Natural killer cell (primary cell): ENCODE measurements at regions not wholly inside any gene's neighbourhood (a gene's known extent, or its start where the extent isn't known, plus 50 kb on each side); places are given as distances from the start of the nearest gene placed in this dataset.

ENCODE experiments used
- ATAC-seq, 3 donors: fragments of 150-1000 bp in 2 of 3; fragments of 200-7000 bp in 1 of 3; cut with Tn5 transposase; 1 replicate in 1 of 3; 2 replicates in 2 of 3; pipeline ENCODE4 v1.10.0; 2021; ENCODE audit warnings: mild to moderate bottlenecking in 2 of 3, moderate library complexity in 2 of 3
- DNase-seq, 2 donors: peaks; one replicate each; pipeline versions ENCODE4 v3.0.0 to v3.0.0-alpha.2; 2013 to 2021; ENCODE audit warnings: mixed read lengths in 1 of 2
- H3K27ac ChIP-seq: one replicate; pipeline ENCODE4 v1.5.1; 2013; ENCODE audit warnings: mild to moderate bottlenecking, low read length
- H3K27me3 ChIP-seq: one replicate; pipeline ENCODE4 v1.6.1; 2013; ENCODE audit warnings: low read length; ENCODE audit not compliant: control insufficient read depth, insufficient read depth
- H3K36me3 ChIP-seq: one replicate; pipeline ENCODE4 v1.6.1; 2013; ENCODE audit warnings: low read length; ENCODE audit not compliant: control insufficient read depth, insufficient read depth
- H3K4me1 ChIP-seq: one replicate; pipeline ENCODE4 v1.6.1; 2013; ENCODE audit warnings: low read length; ENCODE audit not compliant: control insufficient read depth, insufficient read depth
- H3K4me3 ChIP-seq: one replicate; pipeline ENCODE4 v1.5.1; 2013; ENCODE audit warnings: low read length
- H3K9me3 ChIP-seq: one replicate; pipeline ENCODE4 v1.6.1; 2013; ENCODE audit warnings: low read length; ENCODE audit not compliant: control insufficient read depth, insufficient read depth
- H3K27ac Mint-ChIP-seq, 2 donors: one replicate each; pipeline ENCODE4 v1.8.0; 2022; ENCODE audit warnings: mild to moderate bottlenecking in 2 of 2, mixed read lengths in 2 of 2, moderate library complexity in 1 of 2
- H3K27me3 Mint-ChIP-seq, 2 donors: one replicate each; pipeline ENCODE4 v1.8.0; 2022; ENCODE audit warnings: low read depth in 2 of 2, mixed read lengths in 2 of 2
- H3K36me3 Mint-ChIP-seq: one replicate; pipeline ENCODE4 v1.8.0; 2022; ENCODE audit warnings: mixed read lengths
- H3K4me1 Mint-ChIP-seq, 2 donors: one replicate each; pipeline ENCODE4 v1.8.0; 2022; ENCODE audit warnings: mixed read lengths in 2 of 2
- H3K4me3 Mint-ChIP-seq: one replicate; pipeline ENCODE4 v1.8.0; 2022; ENCODE audit warnings: mild to moderate bottlenecking, moderate library complexity, mixed read lengths
- H3K9me3 Mint-ChIP-seq, 2 donors: one replicate each; pipeline ENCODE4 v1.8.0; 2022; ENCODE audit warnings: mixed read lengths in 2 of 2
- WGBS: methylation state at CpG from one replicate; pipeline ENCODE4 v1.1.7; 2013; ENCODE audit warnings: missing lambda C conversion rate; ENCODE audit not compliant: insufficient coverage; 5-methylcytosine and 5-hydroxymethylcytosine counted together
- intact Hi-C: fragments of 100-400 bp; cut with micrococcal nuclease; formaldehyde crosslinking; loops from one replicate; pipeline ENCODE4 v1.14.2; 2022
- TF ChIP-seq, protein P1 (sequence below): fragments of 200-600 bp; IDR thresholded peaks from one replicate; pipeline ENCODE4 v1.8.0; 2022; ENCODE audit warnings: antibody characterized with exemption

DNA sequence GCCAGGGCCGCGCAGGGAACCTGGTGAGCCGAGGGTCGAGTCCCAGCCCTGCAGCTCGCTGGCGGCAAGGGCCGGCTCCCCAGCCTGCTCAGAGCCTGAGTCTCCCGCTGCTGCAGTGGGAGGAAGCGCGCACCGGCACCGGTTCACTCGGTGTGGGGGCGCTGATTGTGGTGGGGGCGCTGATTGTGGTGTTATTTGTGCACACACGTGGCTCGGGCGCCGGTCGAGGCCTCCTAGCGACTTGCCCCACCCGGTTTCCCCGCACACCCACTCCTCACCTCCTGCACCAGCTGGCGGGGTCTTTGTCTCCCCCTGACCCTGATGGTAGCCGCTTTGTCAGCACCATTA, 266.7 kb downstream of the NSG2 start:
- peaks cover 4% of the 10 kb centered on the region for H3K27me3 ChIP-seq
- Mint-ChIP-seq H3K27me3 (peaks cover 18 to 23% of the 10 kb centered on the region in 2 donors), H3K27ac (no peak overlapping the region), H3K4me3 (no peak overlapping the region), H3K9me3 (no peaks in the 10 kb centered on the region), H3K36me3 (no peaks in the 10 kb centered on the region), H3K4me1 (peaks cover 0 to 5% of the 10 kb centered on the region in 2 donors)
- peaks cover 3% of the 10 kb centered on the region for H3K4me1 ChIP-seq
- 27% methylated on average over 19 of the region's 25 CpGs for WGBS
- H3K27ac ChIP-seq, result no peak overlapping the region
- peak in 1 of 3 donors; percentile 5 for ATAC-seq
- no peak for DNase-seq
- TF ChIP-seq, protein P1, sequence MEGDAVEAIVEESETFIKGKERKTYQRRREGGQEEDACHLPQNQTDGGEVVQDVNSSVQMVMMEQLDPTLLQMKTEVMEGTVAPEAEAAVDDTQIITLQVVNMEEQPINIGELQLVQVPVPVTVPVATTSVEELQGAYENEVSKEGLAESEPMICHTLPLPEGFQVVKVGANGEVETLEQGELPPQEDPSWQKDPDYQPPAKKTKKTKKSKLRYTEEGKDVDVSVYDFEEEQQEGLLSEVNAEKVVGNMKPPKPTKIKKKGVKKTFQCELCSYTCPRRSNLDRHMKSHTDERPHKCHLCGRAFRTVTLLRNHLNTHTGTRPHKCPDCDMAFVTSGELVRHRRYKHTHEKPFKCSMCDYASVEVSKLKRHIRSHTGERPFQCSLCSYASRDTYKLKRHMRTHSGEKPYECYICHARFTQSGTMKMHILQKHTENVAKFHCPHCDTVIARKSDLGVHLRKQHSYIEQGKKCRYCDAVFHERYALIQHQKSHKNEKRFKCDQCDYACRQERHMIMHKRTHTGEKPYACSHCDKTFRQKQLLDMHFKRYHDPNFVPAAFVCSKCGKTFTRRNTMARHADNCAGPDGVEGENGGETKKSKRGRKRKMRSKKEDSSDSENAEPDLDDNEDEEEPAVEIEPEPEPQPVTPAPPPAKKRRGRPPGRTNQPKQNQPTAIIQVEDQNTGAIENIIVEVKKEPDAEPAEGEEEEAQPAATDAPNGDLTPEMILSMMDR, result no peak
- no peaks in the 10 kb centered on the region for H3K36me3 ChIP-seq
- no peak overlapping the region for H3K4me3 ChIP-seq
- H3K9me3 ChIP-seq, result no peaks in the 10 kb centered on the region
- intact Hi-C loops, result loop anchor here (5.0 kb wide), 2 partner anchors 695 to 1020 kb away; partner anchors contain the start of gene BOD1

DNA sequence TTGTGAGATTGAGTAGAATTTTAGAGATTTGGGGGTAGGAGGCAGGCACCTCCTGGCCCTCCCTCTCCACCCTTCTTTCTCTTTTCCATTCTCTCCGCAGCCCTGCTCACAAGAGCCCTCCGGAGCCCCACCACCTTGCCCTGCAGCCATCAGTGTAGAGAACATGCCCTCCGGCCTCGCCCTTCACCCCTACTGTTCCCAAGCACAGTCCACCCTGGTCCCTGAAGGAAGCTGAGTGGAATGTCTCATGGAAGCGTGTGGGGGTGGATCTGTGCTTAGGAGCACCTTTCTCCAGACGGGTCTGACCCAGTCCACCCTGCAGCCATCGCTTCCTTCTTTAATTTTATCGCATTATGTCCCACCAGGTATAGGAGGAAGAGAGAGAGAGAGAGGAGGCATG, 267.1 kb downstream of the NSG2 start:
- Histone ChIP-seq H3K4me3 (no peak overlapping the region), H3K4me1 (peaks cover 3% of the 10 kb centered on the region), H3K27me3 (peaks cover 4% of the 10 kb centered on the region), H3K9me3 (no peaks in the 10 kb centered on the region), H3K27ac (no peak overlapping the region), H3K36me3 (no peaks in the 10 kb centered on the region)
- ATAC-seq, result no peak
- intact Hi-C loops, result loop anchor here (5.0 kb wide), 2 partner anchors 695 to 1020 kb away; partner anchors contain the start of gene BOD1
- TF ChIP-seq, protein P1, result no peak
- peaks cover 0 to 5% of the 10 kb centered on the region in 2 donors for H3K4me1 Mint-ChIP-seq
- no peak overlapping the region for H3K27ac Mint-ChIP-seq
- H3K9me3 Mint-ChIP-seq, result no peaks in the 10 kb centered on the region
- peaks cover 19 to 23% of the 10 kb centered on the region in 2 donors for H3K27me3 Mint-ChIP-seq
- H3K4me3 Mint-ChIP-seq, result no peak overlapping the region
- H3K36me3 Mint-ChIP-seq, result no peaks in the 10 kb centered on the region
- WGBS, result 87% methylated on average over 8 of the region's 8 CpGs
- DNase-seq, result no peak

DNA sequence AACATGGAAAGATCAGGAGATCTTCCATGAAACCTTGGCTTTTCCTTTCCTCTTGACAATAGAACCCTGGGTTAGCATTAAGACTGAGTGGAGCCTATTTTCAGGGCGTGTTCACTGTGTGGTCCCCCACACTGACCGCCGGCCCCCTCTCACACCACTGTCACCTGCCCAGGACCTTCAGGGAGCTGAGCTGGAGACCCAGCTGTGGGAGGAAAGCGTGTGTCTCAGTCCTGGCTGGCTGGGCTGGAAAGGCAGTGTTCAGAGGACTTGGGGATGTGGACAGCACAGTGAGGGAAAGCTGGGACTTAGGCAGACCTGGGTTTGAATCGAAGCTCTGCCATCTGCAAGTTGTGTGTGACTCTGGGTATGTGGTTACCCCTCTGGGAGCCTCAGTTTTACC, 268.1 kb downstream of the NSG2 start:
- 79% methylated on average over 5 of the region's 5 CpGs for WGBS
- peaks cover 0 to 5% of the 10 kb centered on the region in 2 donors for H3K4me1 Mint-ChIP-seq
- H3K27ac Mint-ChIP-seq, result no peak overlapping the region

More for the DNA sequence above, 268.1 kb downstream of the NSG2 start:
- H3K36me3 Mint-ChIP-seq, result no peaks in the 10 kb centered on the region
- peaks cover 19 to 30% of the 10 kb centered on the region in 2 donors for H3K27me3 Mint-ChIP-seq
- Histone ChIP-seq H3K27ac (no peak overlapping the region), H3K4me3 (no peak overlapping the region), H3K9me3 (no peaks in the 10 kb centered on the region), H3K27me3 (peaks cover 4% of the 10 kb centered on the region), H3K36me3 (no peaks in the 10 kb centered on the region), H3K4me1 (peaks cover 3% of the 10 kb centered on the region)
- no peaks in the 10 kb centered on the region for H3K9me3 Mint-ChIP-seq
- no peak overlapping the region for H3K4me3 Mint-ChIP-seq
- ATAC-seq (no peak), DNase-seq (no peak)
- intact Hi-C loops, result loop anchor here (5.0 kb wide), 2 partner anchors 696 to 1021 kb away; partner anchors contain the start of gene BOD1
- TF ChIP-seq, protein P1, result no peak
